Breast epithelium (tissue), 3 donors: ENCODE measurements at regions not wholly inside any gene's neighbourhood (a gene's known extent, or its start where the extent isn't known, plus 50 kb on each side); places are given as distances from the start of the nearest gene placed in this dataset.
"Not testable (repeated sequence)": the region's sequence is repeated elsewhere in the genome, so short reads cannot be mapped to it uniquely, and the experiment has no call there.

Experiments
- POLR2A ChIP-seq: fragments of 450-650 bp; IDR thresholded peaks from one replicate; pipeline ENCODE4 v1.6.1; 2016; ENCODE audit warnings: antibody characterized with exemption, mild to moderate bottlenecking, moderate library complexity
- POLR2AphosphoS5 ChIP-seq, 3 donors: sonication (generic); formaldehyde crosslinking; IDR thresholded peaks; one replicate each; pipeline ENCODE4 v1.6.1; 2017; ENCODE audit warnings: antibody characterized with exemption in 3 of 3

DNA sequence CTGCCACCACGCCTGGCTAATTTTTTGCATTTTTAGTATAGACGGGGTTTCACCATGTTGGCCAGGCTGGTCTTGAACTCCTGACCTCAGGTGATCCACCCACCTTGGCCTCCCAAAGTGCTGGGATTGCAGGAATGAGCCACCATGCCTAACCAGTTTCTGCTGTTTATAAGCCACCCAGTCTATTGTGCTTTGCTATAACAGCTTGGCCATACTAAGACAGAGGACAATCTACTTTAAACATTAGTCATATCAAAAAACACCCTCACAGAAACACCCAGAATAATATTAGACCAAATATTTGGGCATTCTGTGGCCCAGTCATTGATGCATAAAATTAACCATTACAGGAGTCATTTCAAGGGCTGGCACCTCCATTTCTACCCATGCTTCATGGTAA is 193.2 kb downstream of the NUFIP1 start:
- TF ChIP-seq POLR2A; POLR2AphosphoS5 (IDR thresholded peaks at IDR 0.05): not testable (repeated sequence)
